ENCODE measurements at regions not wholly inside any gene's neighbourhood (a gene's known extent, or its start where the extent isn't known, plus 50 kb on each side); places are given as distances from the start of the nearest gene placed in this dataset.

DNA sequence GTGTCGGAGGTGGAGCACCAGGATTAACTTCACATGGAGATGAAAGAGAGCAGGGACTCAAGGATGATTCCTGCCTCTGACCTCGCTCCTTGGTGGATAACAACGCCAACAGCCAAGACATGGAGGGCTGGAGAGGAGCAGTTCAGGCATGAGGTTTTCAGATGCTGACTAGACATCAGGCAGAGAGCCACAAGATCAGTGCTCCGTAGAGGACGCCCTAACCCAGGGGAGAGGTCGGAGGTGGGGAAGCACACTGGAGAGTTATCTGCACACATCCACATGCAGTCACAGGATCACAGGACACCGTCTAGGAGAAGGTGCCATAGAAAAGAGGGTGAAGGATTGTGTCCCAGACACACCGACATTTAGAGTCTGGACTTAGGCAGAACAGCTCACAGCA is 344.3 kb downstream of the EIPR1 start:
- no peak overlapping the region for H3K4me2 ChIP-seq (ENCODE audit: insufficient read depth in 1 of 2, low read depth in 2 of 2, low read length in 2 of 2)
- H4K20me1 ChIP-seq (replicated peaks in 1 of 2; ENCODE audit: control insufficient read depth in 1 of 2, insufficient read depth in 2 of 2, low read length in 2 of 2) = no peaks in the 10 kb centered on the region
- peaks cover 7 to 10% of the 10 kb centered on the region in 2 experiments for H3K9me3 ChIP-seq (ENCODE audit: insufficient read depth in 2 of 2, low read depth in 1 of 2, low read length in 1 of 2)
- no peak overlapping the region for H2BK120ac ChIP-seq (replicated peaks; ENCODE audit: low read depth, low read length)
- H2BK5ac ChIP-seq (ENCODE audit: low read depth, low read length) = no peak overlapping the region
- H3K9ac ChIP-seq (replicated peaks in 1 of 4; ENCODE audit: extremely low read depth in 1 of 4, low read depth in 3 of 4, low read length in 3 of 4) = no peak overlapping the region
- WGBS, 2 experiments (ENCODE audit: extremely low coverage in 1 of 2, insufficient coverage in 1 of 2, insufficient read length in 1 of 2, insufficient replicate concordance in 2 of 2, low coverage in 1 of 2, low lambda C conversion rate in 2 of 2, missing lambda C conversion rate in 1 of 2) = 92% methylated on average over 8 of the region's 8 CpGs; no CpG with 5 or more reads in 1 of the 2 experiments
- H3K14ac ChIP-seq (ENCODE audit: insufficient read length) = no peak overlapping the region
- no peak overlapping the region for H4K91ac ChIP-seq (replicated peaks; ENCODE audit: insufficient read length, low read length)
- H3K4ac ChIP-seq (replicated peaks; ENCODE audit: insufficient read length, low read depth, low read length) = no peak overlapping the region
- H3K23ac ChIP-seq (ENCODE audit: insufficient read length) = no peak overlapping the region
- no peak for DNase-seq (ENCODE audit: low read depth in 1 of 2, low spot score in 2 of 2)
- no peaks in the 10 kb centered on the region for H3K23me2 ChIP-seq (ENCODE audit: low read depth, low read length)
- H4K8ac ChIP-seq (ENCODE audit: extremely low read depth, insufficient read depth, low read length) = no peak overlapping the region
- ChIA-PET CTCF (ENCODE audit: partially characterized antibody) (interaction anchor here (0.7 kb wide), 1 partner anchor 127 kb away, joined by 3 read pairs; no protein-coding TSS in a partner anchor), POLR2A (ENCODE audit: partially characterized antibody) (no interaction called here)
- no peak overlapping the region for H2AFZ ChIP-seq (ENCODE audit: low read length)
- H3K79me1 ChIP-seq (ENCODE audit: low read depth, low read length) = no peaks in the 10 kb centered on the region
- no peak for FAIRE-seq
- H2BK12ac ChIP-seq (ENCODE audit: low read depth, low read length) = no peak overlapping the region
- H2BK15ac ChIP-seq (ENCODE audit: low read length) = no peak overlapping the region
- 0 out of 7 replicates have a peak, but pooled peaks cover 0 to 2% (median 0%) of the 10 kb centered on the region in 4 experiments for H3K4me1 ChIP-seq (replicated peaks in 1 of 4; ENCODE audit: control insufficient read depth in 3 of 4, insufficient read depth in 4 of 4, low read length in 3 of 4)
- H2AK5ac ChIP-seq (ENCODE audit: low read depth, low read length) = 0 out of 2 replicates have a peak overlapping the region, but pooled peaks have one; percentile 48
- H2BK20ac ChIP-seq (ENCODE audit: low read length) = no peak overlapping the region
- H3K4me3 ChIP-seq (ENCODE audit: extremely low read depth in 1 of 4, insufficient read depth in 2 of 4, low read depth in 3 of 4, low read length in 4 of 4) = no peak overlapping the region
- H3K27me3 ChIP-seq (replicated peaks in 1 of 4; ENCODE audit: control insufficient read depth in 3 of 4, extremely low read depth in 1 of 4, insufficient read depth in 3 of 4, low read length in 3 of 4) = no peaks in the 10 kb centered on the region
- H3K18ac ChIP-seq (ENCODE audit: extremely low read depth, low read length) = no peak overlapping the region
- H3K36me3 ChIP-seq (ENCODE audit: control insufficient read depth in 2 of 4, insufficient read depth in 4 of 4, low read length in 3 of 4) = no peaks in the 10 kb centered on the region
- H3K79me2 ChIP-seq (ENCODE audit: control insufficient read depth in 1 of 2, insufficient read depth in 2 of 2, low read length in 2 of 2) = no peaks in the 10 kb centered on the region
- TF ChIP-seq TAF7 (optimal IDR thresholded peaks at IDR 0.05; ENCODE audit: borderline replicate concordance, low read depth, low read length) = no peak
- TF ChIP-seq, protein P1, sequence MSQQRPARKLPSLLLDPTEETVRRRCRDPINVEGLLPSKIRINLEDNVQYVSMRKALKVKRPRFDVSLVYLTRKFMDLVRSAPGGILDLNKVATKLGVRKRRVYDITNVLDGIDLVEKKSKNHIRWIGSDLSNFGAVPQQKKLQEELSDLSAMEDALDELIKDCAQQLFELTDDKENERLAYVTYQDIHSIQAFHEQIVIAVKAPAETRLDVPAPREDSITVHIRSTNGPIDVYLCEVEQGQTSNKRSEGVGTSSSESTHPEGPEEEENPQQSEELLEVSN (IDR thresholded peaks at IDR 0.05) = no peak
- no peak overlapping the region for H4K5ac ChIP-seq (ENCODE audit: insufficient read length, low read depth, low read length)
- no peak overlapping the region for H3K56ac ChIP-seq (replicated peaks; ENCODE audit: insufficient read length, low read depth, low read length)
- H3K27ac ChIP-seq (ENCODE audit: low read depth, low read length) = no peak overlapping the region

Data from H1 (cell line).